ENCODE measurements at regions not wholly inside any gene's neighbourhood (a gene's known extent, or its start where the extent isn't known, plus 50 kb on each side); places are given as distances from the start of the nearest gene placed in this dataset.

- Histone ChIP-seq H3K27me3 (ENCODE audit: insufficient read depth, low read length) (peaks cover 3% of the 10 kb centered on the region), H3K23ac (ENCODE audit: low read length) (no peak overlapping the region), H3K4me3 (ENCODE audit: low read depth, low read length) (no peak overlapping the region), H3K27ac (ENCODE audit: low read depth, low read length) (no peak overlapping the region), H3K9ac (ENCODE audit: low read length) (no peak overlapping the region), H2AK5ac (ENCODE audit: low read length) (no peak overlapping the region), H3K4ac (ENCODE audit: low read depth, low read length) (no peak overlapping the region), H3K36me3 (ENCODE audit: control insufficient read depth in 1 of 2, insufficient read depth in 2 of 2, low read length in 2 of 2) (no peaks in the 10 kb centered on the region), H3K14ac (ENCODE audit: low read length) (no peak overlapping the region), H2BK12ac (ENCODE audit: low read length) (no peak overlapping the region), H2AFZ (ENCODE audit: insufficient read depth, low read length, poor library complexity) (no peak overlapping the region), H2BK5ac (ENCODE audit: low read depth, low read length, poor library complexity) (no peak overlapping the region), H3K79me1 (ENCODE audit: low read length) (no peaks in the 10 kb centered on the region), H3K4me1 (ENCODE audit: control insufficient read depth in 1 of 2, insufficient read depth in 2 of 2, low read length in 2 of 2) (no peaks in the 10 kb centered on the region), H4K91ac (ENCODE audit: low read depth, low read length) (no peak overlapping the region), H3K4me2 (ENCODE audit: low read length) (no peak overlapping the region), H3K79me2 (ENCODE audit: control insufficient read depth, insufficient read depth, low read length, poor library complexity) (no peaks in the 10 kb centered on the region), H4K8ac (ENCODE audit: low read depth, low read length) (no peak overlapping the region), H3K18ac (ENCODE audit: low read length) (no peak overlapping the region), H2BK120ac (ENCODE audit: insufficient read depth, low read length, poor library complexity) (no peak overlapping the region), H4K12ac (ENCODE audit: low read depth, low read length) (no peak overlapping the region), H3K9me3 (ENCODE audit: insufficient read depth, low read depth, low read length) (peaks cover 2% of the 10 kb centered on the region)
- DNase-seq = no peak
- no CpG with 5 or more reads among the region's 6 CpGs for WGBS (ENCODE audit: extremely low coverage, insufficient coverage, insufficient read length)
These were observed 307.4 kb upstream of the POU3F1 start for GRCh38 chr1:38353956-38354355.

GRCh38 chr1:38352869-38353268 lies 306.3 kb upstream of the POU3F1 start:
- Histone ChIP-seq H3K4me2 (ENCODE audit: low read length) (no peak overlapping the region), H3K79me1 (ENCODE audit: low read length) (no peaks in the 10 kb centered on the region), H3K4me3 (ENCODE audit: low read depth, low read length) (no peak overlapping the region), H2BK5ac (ENCODE audit: low read depth, low read length, poor library complexity) (no peak overlapping the region), H4K12ac (ENCODE audit: low read depth, low read length) (no peak overlapping the region), H3K9me3 (ENCODE audit: insufficient read depth, low read depth, low read length) (peaks cover 3% of the 10 kb centered on the region), H3K27me3 (ENCODE audit: insufficient read depth, low read length) (peaks cover 3% of the 10 kb centered on the region), H4K91ac (ENCODE audit: low read depth, low read length) (no peak overlapping the region), H3K23ac (ENCODE audit: low read length) (no peak overlapping the region), H2AK5ac (ENCODE audit: low read length) (no peak overlapping the region), H3K79me2 (ENCODE audit: control insufficient read depth, insufficient read depth, low read length, poor library complexity) (no peaks in the 10 kb centered on the region), H3K9ac (ENCODE audit: low read length) (no peak overlapping the region), H3K4ac (ENCODE audit: low read depth, low read length) (no peak overlapping the region), H2BK12ac (ENCODE audit: low read length) (no peak overlapping the region), H3K14ac (ENCODE audit: low read length) (no peak overlapping the region), H2AFZ (ENCODE audit: insufficient read depth, low read length, poor library complexity) (no peak overlapping the region), H2BK120ac (ENCODE audit: insufficient read depth, low read length, poor library complexity) (no peak overlapping the region), H3K36me3 (ENCODE audit: control insufficient read depth in 1 of 2, insufficient read depth in 2 of 2, low read length in 2 of 2) (no peaks in the 10 kb centered on the region), H3K27ac (ENCODE audit: low read depth, low read length) (no peak overlapping the region), H3K4me1 (ENCODE audit: control insufficient read depth in 1 of 2, insufficient read depth in 2 of 2, low read length in 2 of 2) (no peaks in the 10 kb centered on the region), H4K8ac (ENCODE audit: low read depth, low read length) (no peak overlapping the region), H3K18ac (ENCODE audit: low read length) (no peak overlapping the region)
- no peak for DNase-seq
- WGBS (ENCODE audit: extremely low coverage, insufficient coverage, insufficient read length) = no CpG with 5 or more reads among the region's 6 CpGs

GRCh38 chr1:38347446-38348175 lies 301.0 kb upstream of the POU3F1 start:
- H3K36me3 ChIP-seq (ENCODE audit: control insufficient read depth in 1 of 2, insufficient read depth in 2 of 2, low read length in 2 of 2) = no peaks in the 10 kb centered on the region
- no peaks in the 10 kb centered on the region for H3K79me2 ChIP-seq (ENCODE audit: control insufficient read depth, insufficient read depth, low read length, poor library complexity)
- no peak overlapping the region for H3K27ac ChIP-seq (ENCODE audit: low read depth, low read length)
- H3K27me3 ChIP-seq (ENCODE audit: insufficient read depth, low read length) = no peaks in the 10 kb centered on the region
- no peak overlapping the region for H2AK5ac ChIP-seq (ENCODE audit: low read length)
- no CpG with 5 or more reads among the region's 3 CpGs for WGBS (ENCODE audit: extremely low coverage, insufficient coverage, insufficient read length)
- no peak overlapping the region for H2BK5ac ChIP-seq (ENCODE audit: low read depth, low read length, poor library complexity)
- no peak overlapping the region for H3K4me2 ChIP-seq (ENCODE audit: low read length)
- H4K12ac ChIP-seq (ENCODE audit: low read depth, low read length) = no peak overlapping the region
- H2BK12ac ChIP-seq (ENCODE audit: low read length) = no peak overlapping the region
- H3K79me1 ChIP-seq (ENCODE audit: low read length) = no peaks in the 10 kb centered on the region
- H3K4me1 ChIP-seq (ENCODE audit: control insufficient read depth in 1 of 2, insufficient read depth in 2 of 2, low read length in 2 of 2) = no peaks in the 10 kb centered on the region
- no peak overlapping the region for H3K14ac ChIP-seq (ENCODE audit: low read length)
- peaks cover 2% of the 10 kb centered on the region for H3K9me3 ChIP-seq (ENCODE audit: insufficient read depth, low read depth, low read length)
- H3K4ac ChIP-seq (ENCODE audit: low read depth, low read length) = no peak overlapping the region
- no peak overlapping the region for H4K8ac ChIP-seq (ENCODE audit: low read depth, low read length)
- H4K91ac ChIP-seq (ENCODE audit: low read depth, low read length) = no peak overlapping the region
- H3K23ac ChIP-seq (ENCODE audit: low read length) = no peak overlapping the region
- DNase-seq = no peak
- no peak overlapping the region for H3K18ac ChIP-seq (ENCODE audit: low read length)
- no peak overlapping the region for H2BK120ac ChIP-seq (ENCODE audit: insufficient read depth, low read length, poor library complexity)
- no peak overlapping the region for H3K4me3 ChIP-seq (ENCODE audit: low read depth, low read length)
- no peak overlapping the region for H3K9ac ChIP-seq (ENCODE audit: low read length)
- no peak overlapping the region for H2AFZ ChIP-seq (ENCODE audit: insufficient read depth, low read length, poor library complexity)

DNA sequence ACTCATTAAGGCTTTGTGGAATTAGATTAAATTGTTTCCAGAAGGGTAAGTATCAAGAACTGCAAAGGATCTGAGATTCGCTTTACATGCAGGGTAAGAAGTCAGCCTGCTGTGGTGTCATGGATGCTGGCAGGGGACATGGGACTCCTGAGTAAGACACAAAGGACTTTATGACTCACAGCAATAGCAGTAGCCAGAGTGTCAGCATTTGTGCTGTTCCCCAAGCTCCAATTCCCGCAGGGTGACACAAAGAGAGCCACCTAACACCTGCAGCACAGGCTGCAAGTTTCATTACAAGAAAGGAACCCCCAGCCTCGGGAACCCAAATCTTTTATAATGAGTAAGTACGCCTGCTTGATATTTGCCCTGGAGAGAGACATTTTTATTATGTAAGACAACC lies 298.1 kb upstream of the POU3F1 start:
- Histone ChIP-seq H2BK5ac (ENCODE audit: low read depth, low read length, poor library complexity) (no peak overlapping the region), H3K14ac (ENCODE audit: low read length) (no peak overlapping the region), H2BK120ac (ENCODE audit: insufficient read depth, low read length, poor library complexity) (no peak overlapping the region), H3K4me1 (ENCODE audit: control insufficient read depth in 1 of 2, insufficient read depth in 2 of 2, low read length in 2 of 2) (no peaks in the 10 kb centered on the region), H3K23ac (ENCODE audit: low read length) (no peak overlapping the region), H4K12ac (ENCODE audit: low read depth, low read length) (no peak overlapping the region), H3K4ac (ENCODE audit: low read depth, low read length) (no peak overlapping the region), H2AK5ac (ENCODE audit: low read length) (no peak overlapping the region), H3K79me1 (ENCODE audit: low read length) (no peaks in the 10 kb centered on the region), H4K91ac (ENCODE audit: low read depth, low read length) (no peak overlapping the region), H3K18ac (ENCODE audit: low read length) (no peak overlapping the region), H3K4me2 (ENCODE audit: low read length) (no peak overlapping the region), H3K9me3 (ENCODE audit: insufficient read depth, low read depth, low read length) (peaks cover 2% of the 10 kb centered on the region), H2AFZ (ENCODE audit: insufficient read depth, low read length, poor library complexity) (no peak overlapping the region), H3K4me3 (ENCODE audit: low read depth, low read length) (no peak overlapping the region), H4K8ac (ENCODE audit: low read depth, low read length) (no peak overlapping the region), H2BK12ac (ENCODE audit: low read length) (no peak overlapping the region), H3K36me3 (ENCODE audit: control insufficient read depth in 1 of 2, insufficient read depth in 2 of 2, low read length in 2 of 2) (no peaks in the 10 kb centered on the region), H3K27me3 (ENCODE audit: insufficient read depth, low read length) (no peaks in the 10 kb centered on the region), H3K79me2 (ENCODE audit: control insufficient read depth, insufficient read depth, low read length, poor library complexity) (no peaks in the 10 kb centered on the region), H3K27ac (ENCODE audit: low read depth, low read length) (no peak overlapping the region), H3K9ac (ENCODE audit: low read length) (no peak overlapping the region)
- no peak for DNase-seq
- no CpG with 5 or more reads among the region's 4 CpGs for WGBS (ENCODE audit: extremely low coverage, insufficient coverage, insufficient read length)

Data from trophoblast cell (in vitro differentiated cells and primary cell).